ENCODE measurements at regions not wholly inside any gene's neighbourhood (a gene's known extent, or its start where the extent isn't known, plus 50 kb on each side); places are given as distances from the start of the nearest gene placed in this dataset.

- ATAC-seq, result no peak
- in situ Hi-C loops (cut with HindIII; ENCODE audit: extremely low pct_ligation_motif_present, low pct_unique_long_range_greater_than_20kb), result no loop called here
- no peaks in the 10 kb centered on the region for H3K36me3 ChIP-seq (replicated peaks in 1 of 2; ENCODE audit: control insufficient read depth in 1 of 2, insufficient read depth in 2 of 2, low read length in 2 of 2)
- no peaks in the 10 kb centered on the region for H3K79me2 ChIP-seq (ENCODE audit: insufficient read depth, low read length)
- no peaks in the 10 kb centered on the region for H4K20me1 ChIP-seq (ENCODE audit: insufficient read depth, low read length)
- no peaks in the 10 kb centered on the region for H3K9me3 ChIP-seq (ENCODE audit: low read length)
- no peak overlapping the region for H3K9ac ChIP-seq (ENCODE audit: insufficient read depth, low read depth, low read length)
- no peaks in the 10 kb centered on the region for H3K4me1 ChIP-seq (ENCODE audit: insufficient read depth, low read length)
- no peak for FAIRE-seq
- DNase-seq (ENCODE audit: low spot score), result no peak
- intact Hi-C loops (cut with micrococcal nuclease; ENCODE audit: unreplicated experiment), result no loop called here
- H3K27me3 ChIP-seq (ENCODE audit: control insufficient read depth in 1 of 2, insufficient read depth in 2 of 2, low read length in 2 of 2), result peaks cover 0 to 13% of the 10 kb centered on the region in 2 experiments; a peak in 2 of 5 replicates
- BruUV-seq (replicated peaks), result no TSS peak
- no peak overlapping the region for H2AFZ ChIP-seq (ENCODE audit: low read length)
- ChIA-PET POLR2A (no interaction called here), CTCF (ENCODE audit: low intra/inter-chr PET ratio, low total read pairs) (no interaction called here)
- WGBS (ENCODE audit: low lambda C conversion rate), result 24% methylated on average over 3 of the region's 3 CpGs
- H3K4me2 ChIP-seq (ENCODE audit: low read depth, low read length), result no peak overlapping the region
- no peak overlapping the region for H3K27ac ChIP-seq (ENCODE audit: extremely low read length, insufficient read depth, low read length)
- no peak for TF ChIP-seq CENPX (CRISPR knock-in tag; IDR thresholded peaks at IDR 0.05)
- H3K4me3 ChIP-seq (replicated peaks in 1 of 3; ENCODE audit: insufficient read depth in 1 of 3, low read depth in 2 of 3, low read length in 3 of 3), result no peak overlapping the region
Observed at GRCh38 chr19:32219392-32219791, 126.0 kb upstream of the ZNF507 start.

- H3K9me3 ChIP-seq (ENCODE audit: low read length), result no peaks in the 10 kb centered on the region
- no TSS peak for BruUV-seq (replicated peaks)
- no peak overlapping the region for H3K4me2 ChIP-seq (ENCODE audit: low read depth, low read length)
- ChIA-PET CTCF (ENCODE audit: low intra/inter-chr PET ratio, low total read pairs) (no interaction called here), POLR2A (no interaction called here)
- H3K4me1 ChIP-seq (ENCODE audit: insufficient read depth, low read length), result no peaks in the 10 kb centered on the region
- DNase-seq (ENCODE audit: low spot score) (no peak), ATAC-seq (no peak), FAIRE-seq (no peak)
- H2AFZ ChIP-seq (ENCODE audit: low read length), result no peak overlapping the region
- H3K36me3 ChIP-seq (replicated peaks in 1 of 2; ENCODE audit: control insufficient read depth in 1 of 2, insufficient read depth in 2 of 2, low read length in 2 of 2), result no peaks in the 10 kb centered on the region
- H3K27ac ChIP-seq (ENCODE audit: extremely low read length, insufficient read depth, low read length), result no peak overlapping the region
- H3K4me3 ChIP-seq (replicated peaks in 1 of 3; ENCODE audit: insufficient read depth in 1 of 3, low read depth in 2 of 3, low read length in 3 of 3), result no peak overlapping the region
- in situ Hi-C loops (cut with HindIII; ENCODE audit: extremely low pct_ligation_motif_present, low pct_unique_long_range_greater_than_20kb), result loop anchor here (5.0 kb wide), 1 partner anchor 1553 kb away; no protein-coding TSS in a partner anchor
- H3K27me3 ChIP-seq (ENCODE audit: control insufficient read depth in 1 of 2, insufficient read depth in 2 of 2, low read length in 2 of 2), result peaks cover 0 to 15% of the 10 kb centered on the region in 2 experiments; a peak in 2 of 5 replicates
- no peaks in the 10 kb centered on the region for H4K20me1 ChIP-seq (ENCODE audit: insufficient read depth, low read length)
- H3K9ac ChIP-seq (ENCODE audit: insufficient read depth, low read depth, low read length), result no peak overlapping the region
- 0% methylated on average over 3 of the region's 4 CpGs for WGBS (ENCODE audit: low lambda C conversion rate)
- no peak for TF ChIP-seq SRF (IDR thresholded peaks at IDR 0.05; ENCODE audit: low read depth, low read length)
- no peak for TF ChIP-seq KDM1A (CRISPR knock-in tag; IDR thresholded peaks at IDR 0.05)
- H3K79me2 ChIP-seq (ENCODE audit: insufficient read depth, low read length), result no peaks in the 10 kb centered on the region
- intact Hi-C loops (cut with micrococcal nuclease; ENCODE audit: unreplicated experiment), result loop anchor here (10.0 kb wide), 2 partner anchors 545 to 1435 kb away; no protein-coding TSS in a partner anchor
Observed at GRCh38 chr19:32219881-32220472, 125.4 kb upstream of the ZNF507 start.

Data from HepG2 (cell line).